Lower leg skin (tissue), 3 donors: ENCODE measurements at regions not wholly inside any gene's neighbourhood (a gene's known extent, or its start where the extent isn't known, plus 50 kb on each side); places are given as distances from the start of the nearest gene placed in this dataset.

Experiments
- POLR2A ChIP-seq, 2 donors: fragments of 450-650 bp; IDR thresholded peaks; one replicate each; pipeline ENCODE4 v1.6.1; 2016 to 2017; ENCODE audit warnings: antibody characterized with exemption in 2 of 2, mild to moderate bottlenecking in 1 of 2, moderate library complexity in 1 of 2
- TF ChIP-seq, protein P1 (sequence below), 3 donors: fragments of 450-650 bp; IDR thresholded peaks; one replicate each; pipeline ENCODE4 v1.5.1; 2016; ENCODE audit warnings: antibody characterized with exemption in 3 of 3, mild to moderate bottlenecking in 3 of 3, moderate library complexity in 2 of 3

DNA sequence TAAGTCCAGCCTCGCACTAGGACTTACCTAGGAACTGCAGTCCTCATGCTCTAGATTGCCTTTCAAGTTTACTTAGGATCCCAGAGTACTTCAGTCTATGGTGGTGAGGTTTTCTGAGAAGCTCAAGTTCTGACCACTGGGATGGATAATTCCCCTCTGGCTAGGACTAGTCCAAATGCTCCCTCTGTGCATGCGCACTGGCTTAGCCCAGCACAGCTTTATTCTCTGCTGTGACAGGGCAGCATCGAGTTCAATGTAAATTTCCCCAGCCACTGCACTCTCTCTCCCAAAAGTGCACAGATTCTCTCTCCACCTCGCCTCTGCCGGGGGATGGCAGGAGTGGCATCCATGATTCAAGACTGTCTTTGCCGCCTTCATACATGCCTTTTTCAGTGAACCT is 241.6 kb downstream of the ZNF326 start:
- TF ChIP-seq, protein P1, sequence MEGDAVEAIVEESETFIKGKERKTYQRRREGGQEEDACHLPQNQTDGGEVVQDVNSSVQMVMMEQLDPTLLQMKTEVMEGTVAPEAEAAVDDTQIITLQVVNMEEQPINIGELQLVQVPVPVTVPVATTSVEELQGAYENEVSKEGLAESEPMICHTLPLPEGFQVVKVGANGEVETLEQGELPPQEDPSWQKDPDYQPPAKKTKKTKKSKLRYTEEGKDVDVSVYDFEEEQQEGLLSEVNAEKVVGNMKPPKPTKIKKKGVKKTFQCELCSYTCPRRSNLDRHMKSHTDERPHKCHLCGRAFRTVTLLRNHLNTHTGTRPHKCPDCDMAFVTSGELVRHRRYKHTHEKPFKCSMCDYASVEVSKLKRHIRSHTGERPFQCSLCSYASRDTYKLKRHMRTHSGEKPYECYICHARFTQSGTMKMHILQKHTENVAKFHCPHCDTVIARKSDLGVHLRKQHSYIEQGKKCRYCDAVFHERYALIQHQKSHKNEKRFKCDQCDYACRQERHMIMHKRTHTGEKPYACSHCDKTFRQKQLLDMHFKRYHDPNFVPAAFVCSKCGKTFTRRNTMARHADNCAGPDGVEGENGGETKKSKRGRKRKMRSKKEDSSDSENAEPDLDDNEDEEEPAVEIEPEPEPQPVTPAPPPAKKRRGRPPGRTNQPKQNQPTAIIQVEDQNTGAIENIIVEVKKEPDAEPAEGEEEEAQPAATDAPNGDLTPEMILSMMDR (IDR thresholded peaks at IDR 0.05) = no peak
- no peak for TF ChIP-seq POLR2A (IDR thresholded peaks at IDR 0.05)
